PC-9 (cell line): ENCODE measurements at regions not wholly inside any gene's neighbourhood (a gene's known extent, or its start where the extent isn't known, plus 50 kb on each side); places are given as distances from the start of the nearest gene placed in this dataset.

Experiments
- EZH2 ChIP-seq: fragments of 200-600 bp; sonication (generic); IDR thresholded peaks from 2 replicates; pipeline ENCODE4 v1.8.0; 2017; ENCODE audit warnings: antibody characterized with exemption, low read depth
- TF ChIP-seq, protein P1 (sequence below): fragments of 200-600 bp; sonication (generic); conservative IDR thresholded peaks from 2 replicates; pipeline ENCODE4 v1.6.1; 2017; ENCODE audit warnings: mixed run types, antibody characterized with exemption, mild to moderate bottlenecking, moderate library complexity

DNA sequence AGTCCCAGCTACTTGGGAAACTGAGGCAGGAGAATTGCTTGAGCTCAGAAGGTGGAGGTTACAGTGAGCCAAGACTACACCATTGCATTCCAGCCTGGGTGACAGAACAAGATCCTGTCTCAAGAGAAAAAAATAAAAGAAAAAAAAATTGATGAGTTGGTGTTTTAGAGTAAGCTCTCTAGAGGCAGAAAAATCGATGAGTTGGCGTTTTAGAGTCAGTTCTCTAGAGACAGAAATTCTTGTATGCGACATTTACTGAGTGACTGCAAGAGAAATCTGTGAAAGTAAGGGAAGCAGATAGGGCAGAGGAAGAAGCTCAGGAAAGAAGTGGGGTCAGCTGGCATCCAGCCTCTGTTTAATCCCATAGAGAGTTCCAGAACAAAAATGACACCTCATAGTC is 298.7 kb upstream of the ARRDC4 start:
- TF ChIP-seq, protein P1, sequence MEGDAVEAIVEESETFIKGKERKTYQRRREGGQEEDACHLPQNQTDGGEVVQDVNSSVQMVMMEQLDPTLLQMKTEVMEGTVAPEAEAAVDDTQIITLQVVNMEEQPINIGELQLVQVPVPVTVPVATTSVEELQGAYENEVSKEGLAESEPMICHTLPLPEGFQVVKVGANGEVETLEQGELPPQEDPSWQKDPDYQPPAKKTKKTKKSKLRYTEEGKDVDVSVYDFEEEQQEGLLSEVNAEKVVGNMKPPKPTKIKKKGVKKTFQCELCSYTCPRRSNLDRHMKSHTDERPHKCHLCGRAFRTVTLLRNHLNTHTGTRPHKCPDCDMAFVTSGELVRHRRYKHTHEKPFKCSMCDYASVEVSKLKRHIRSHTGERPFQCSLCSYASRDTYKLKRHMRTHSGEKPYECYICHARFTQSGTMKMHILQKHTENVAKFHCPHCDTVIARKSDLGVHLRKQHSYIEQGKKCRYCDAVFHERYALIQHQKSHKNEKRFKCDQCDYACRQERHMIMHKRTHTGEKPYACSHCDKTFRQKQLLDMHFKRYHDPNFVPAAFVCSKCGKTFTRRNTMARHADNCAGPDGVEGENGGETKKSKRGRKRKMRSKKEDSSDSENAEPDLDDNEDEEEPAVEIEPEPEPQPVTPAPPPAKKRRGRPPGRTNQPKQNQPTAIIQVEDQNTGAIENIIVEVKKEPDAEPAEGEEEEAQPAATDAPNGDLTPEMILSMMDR: no peak
- no peak for TF ChIP-seq EZH2
